ENCODE measurements at regions not wholly inside any gene's neighbourhood (a gene's known extent, or its start where the extent isn't known, plus 50 kb on each side); places are given as distances from the start of the nearest gene placed in this dataset.
"Not testable (repeated sequence)": the region's sequence is repeated elsewhere in the genome, so short reads cannot be mapped to it uniquely, and the experiment has no call there.

- ChIA-PET POLR2A (no interaction called here), CTCF (interaction anchor here (0.7 kb wide), 1 partner anchor 32 kb away, joined by 8 read pairs; no protein-coding TSS in a partner anchor)
- Histone ChIP-seq H3K27ac (ENCODE audit: low read depth, low read length) (no peak overlapping the region), H3K27me3 (ENCODE audit: control insufficient read depth, insufficient read depth, low read length) (peaks cover 33% of the 10 kb centered on the region), H3K4me3 (ENCODE audit: low read depth, low read length) (no peak overlapping the region), H3K9me3 (ENCODE audit: control insufficient read depth, insufficient read depth, low read length) (no peaks in the 10 kb centered on the region)
- DNase-seq (ENCODE audit: low read depth, low spot score), result no peak
- no peak for TF ChIP-seq CTCF (IDR thresholded peaks at IDR 0.05; ENCODE audit: low read depth, low read length)
Measured at GRCh38 chr2:64246962-64247361, 102.7 kb upstream of the PELI1 start.

- no peak for DNase-seq (ENCODE audit: low read depth, low spot score)
- Histone ChIP-seq H3K27me3 (ENCODE audit: control insufficient read depth, insufficient read depth, low read length) (peaks cover 30% of the 10 kb centered on the region), H3K4me3 (ENCODE audit: low read depth, low read length) (no peak overlapping the region), H3K9me3 (ENCODE audit: control insufficient read depth, insufficient read depth, low read length) (no peaks in the 10 kb centered on the region), H3K27ac (ENCODE audit: low read depth, low read length) (no peak overlapping the region)
- no peak for TF ChIP-seq CTCF (IDR thresholded peaks at IDR 0.05; ENCODE audit: low read depth, low read length)
- ChIA-PET CTCF (interaction anchor here (0.8 kb wide), 1 partner anchor 1392 kb away, joined by 3 read pairs; no protein-coding TSS in a partner anchor), POLR2A (no interaction called here)
Measured at GRCh38 chr2:64249426-64249825, 105.2 kb upstream of the PELI1 start.

GRCh38 chr2:64250063-64250462 is 105.8 kb upstream of the PELI1 start:
- no peak for TF ChIP-seq CTCF (IDR thresholded peaks at IDR 0.05; ENCODE audit: low read depth, low read length)
- Histone ChIP-seq H3K27me3 (ENCODE audit: control insufficient read depth, insufficient read depth, low read length) (peaks cover 26% of the 10 kb centered on the region), H3K4me3 (ENCODE audit: low read depth, low read length) (no peak overlapping the region), H3K9me3 (ENCODE audit: control insufficient read depth, insufficient read depth, low read length) (no peaks in the 10 kb centered on the region), H3K27ac (ENCODE audit: low read depth, low read length) (no peak overlapping the region)
- no peak for DNase-seq (ENCODE audit: low read depth, low spot score)
- POLR2A ChIA-PET, result no interaction called here
- CTCF ChIA-PET, result no interaction called here

GRCh38 chr2:64250751-64251423 is 106.7 kb upstream of the PELI1 start:
- ChIA-PET POLR2A (no interaction called here), CTCF (no interaction called here)
- DNase-seq (ENCODE audit: low read depth, low spot score), result no peak
- Histone ChIP-seq H3K4me3 (ENCODE audit: low read depth, low read length) (no peak overlapping the region), H3K27ac (ENCODE audit: low read depth, low read length) (no peak overlapping the region), H3K9me3 (ENCODE audit: control insufficient read depth, insufficient read depth, low read length) (no peaks in the 10 kb centered on the region), H3K27me3 (ENCODE audit: control insufficient read depth, insufficient read depth, low read length) (peaks cover 18% of the 10 kb centered on the region)
- TF ChIP-seq CTCF (IDR thresholded peaks at IDR 0.05; ENCODE audit: low read depth, low read length), result no peak

GRCh38 chr2:64251497-64252250 is 107.5 kb upstream of the PELI1 start:
- no peaks in the 10 kb centered on the region for H3K9me3 ChIP-seq (ENCODE audit: control insufficient read depth, insufficient read depth, low read length)
- no peak overlapping the region for H3K4me3 ChIP-seq (ENCODE audit: low read depth, low read length)
- ChIA-PET CTCF (interaction anchor here (0.6 kb wide), 1 partner anchor 13 kb away, joined by 3 read pairs; no protein-coding TSS in a partner anchor), POLR2A (no interaction called here)
- DNase-seq (ENCODE audit: low read depth, low spot score), result no peak
- H3K27me3 ChIP-seq (ENCODE audit: control insufficient read depth, insufficient read depth, low read length), result peaks cover 18% of the 10 kb centered on the region
- TF ChIP-seq CTCF (IDR thresholded peaks at IDR 0.05; ENCODE audit: low read depth, low read length), result no peak
- H3K27ac ChIP-seq (ENCODE audit: low read depth, low read length), result peak overlapping the region; percentile 21

GRCh38 chr2:64252251-64252978 is 108.2 kb upstream of the PELI1 start:
- CTCF ChIA-PET; DNase-seq (ENCODE audit: low read depth, low spot score); H3K9me3 ChIP-seq (ENCODE audit: control insufficient read depth, insufficient read depth, low read length); H3K27ac ChIP-seq (ENCODE audit: low read depth, low read length); H3K4me3 ChIP-seq (ENCODE audit: low read depth, low read length); POLR2A ChIA-PET: not testable (repeated sequence)
- H3K27me3 ChIP-seq (ENCODE audit: control insufficient read depth, insufficient read depth, low read length), result peaks cover 14% of the 10 kb centered on the region

- H3K27ac ChIP-seq (ENCODE audit: low read depth, low read length); DNase-seq (ENCODE audit: low read depth, low spot score); H3K9me3 ChIP-seq (ENCODE audit: control insufficient read depth, insufficient read depth, low read length); CTCF ChIA-PET; POLR2A ChIA-PET; H3K4me3 ChIP-seq (ENCODE audit: low read depth, low read length): not testable (repeated sequence)
- peaks cover 17% of the 10 kb centered on the region for H3K27me3 ChIP-seq (ENCODE audit: control insufficient read depth, insufficient read depth, low read length)
Measured at GRCh38 chr2:64253421-64253820, 109.2 kb upstream of the PELI1 start.

All from AG04450 (cell line).